GM19043 (cell line): ENCODE measurements at regions not wholly inside any gene's neighbourhood (a gene's known extent, or its start where the extent isn't known, plus 50 kb on each side); places are given as distances from the start of the nearest gene placed in this dataset.

ENCODE experiments used
- ATAC-seq: cut with Tn5 transposase; IDR thresholded peaks from one replicate; pipeline ENCODE4 v1.9.1; 2021; ENCODE audit warnings: low read depth; ENCODE audit not compliant: unreplicated experiment

DNA sequence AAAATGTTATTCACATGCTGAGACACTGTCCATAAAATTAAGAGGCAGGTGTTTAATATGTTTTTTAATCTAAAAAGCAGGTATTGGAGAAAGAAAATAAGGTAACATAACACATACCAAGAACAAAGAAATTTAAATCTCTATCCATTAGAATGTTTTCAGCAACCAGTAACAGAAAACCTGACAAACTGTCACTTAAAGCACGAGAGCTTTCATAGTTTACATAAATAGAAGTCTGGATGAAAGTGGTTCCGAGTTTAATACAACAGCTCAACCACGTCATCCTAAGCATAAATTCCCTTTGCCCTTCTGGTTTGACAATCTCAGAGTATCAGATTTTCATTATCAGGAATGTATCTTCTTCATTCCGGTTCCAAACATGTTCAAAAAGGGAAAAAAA lies 1249.4 kb upstream of the SORCS1 start:
- ATAC-seq = no peak

DNA sequence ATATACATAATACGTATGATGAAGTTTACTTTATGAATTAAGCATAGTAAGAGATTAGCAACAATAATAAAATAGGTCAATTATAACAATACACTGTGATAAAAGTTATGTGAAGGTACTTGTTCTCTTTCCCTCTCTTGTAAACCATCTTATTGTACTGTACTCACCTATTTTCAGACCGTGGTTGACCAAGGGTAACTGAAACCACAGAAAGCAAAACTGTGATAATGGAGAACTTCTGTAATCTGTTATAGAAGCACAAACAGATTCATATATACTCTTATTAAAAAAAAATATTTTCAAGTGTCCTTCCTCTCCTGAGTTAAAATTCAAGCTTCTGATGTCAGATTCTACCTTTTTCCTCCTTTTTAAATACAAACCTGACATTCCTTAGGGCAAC lies 1247.8 kb upstream of the SORCS1 start:
- ATAC-seq = no peak

DNA sequence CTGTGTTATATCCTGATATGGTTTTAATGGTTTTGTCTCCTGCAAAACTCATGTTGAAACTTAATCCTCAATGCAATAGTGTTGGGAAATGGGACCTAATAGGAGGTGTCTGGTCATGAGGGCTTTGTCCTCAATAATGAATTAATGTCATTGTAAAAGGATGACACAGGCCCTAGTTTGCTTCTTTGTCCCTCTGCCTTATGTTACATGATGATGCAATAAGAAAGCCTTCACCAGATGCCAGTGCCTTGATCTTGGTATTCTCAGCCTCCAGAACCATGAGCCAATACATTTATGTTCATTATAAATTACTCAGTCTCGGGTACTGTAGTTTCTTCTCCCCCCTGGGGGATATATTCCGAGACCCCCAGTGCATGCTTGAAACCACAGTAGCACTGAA lies 1247.4 kb upstream of the SORCS1 start:
- no peak for ATAC-seq

DNA sequence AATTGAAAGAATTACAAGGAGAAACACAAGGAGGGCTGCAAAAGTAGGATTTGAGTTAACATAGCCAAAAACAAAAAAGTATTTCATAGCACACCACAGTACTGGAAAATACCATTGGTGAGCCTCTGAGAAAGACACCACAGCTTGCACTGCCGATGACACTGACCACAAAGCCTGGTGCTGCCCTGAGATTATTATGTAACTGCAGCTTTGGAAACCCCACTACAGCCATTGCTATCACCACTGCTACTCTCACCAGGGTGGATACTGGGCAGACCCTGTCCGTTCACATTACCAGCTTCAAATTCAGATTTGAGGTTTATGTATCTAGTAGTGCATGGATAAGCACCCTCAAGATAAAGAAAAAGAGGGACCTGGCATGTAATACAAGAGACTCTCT lies 1246.7 kb upstream of the SORCS1 start:
- ATAC-seq = no peak

DNA sequence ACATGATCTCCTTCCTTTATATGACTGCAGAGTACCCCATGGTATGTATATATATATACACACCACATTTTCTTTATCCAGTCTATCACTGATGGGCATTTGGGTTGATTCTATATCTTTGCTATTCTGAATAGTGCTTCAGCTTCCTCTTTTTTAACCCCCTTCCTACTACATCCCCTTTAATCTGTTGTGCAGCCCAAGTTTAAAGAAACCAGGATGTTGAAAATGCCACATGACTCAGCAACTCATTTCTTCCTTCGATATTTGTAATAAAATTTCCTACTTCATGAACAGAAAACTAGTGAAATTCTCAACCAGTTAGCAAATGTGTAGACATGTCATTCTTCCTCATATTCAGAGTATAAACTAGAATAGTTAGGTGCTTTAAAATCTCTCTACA lies 1245.7 kb upstream of the SORCS1 start:
- no peak for ATAC-seq

DNA sequence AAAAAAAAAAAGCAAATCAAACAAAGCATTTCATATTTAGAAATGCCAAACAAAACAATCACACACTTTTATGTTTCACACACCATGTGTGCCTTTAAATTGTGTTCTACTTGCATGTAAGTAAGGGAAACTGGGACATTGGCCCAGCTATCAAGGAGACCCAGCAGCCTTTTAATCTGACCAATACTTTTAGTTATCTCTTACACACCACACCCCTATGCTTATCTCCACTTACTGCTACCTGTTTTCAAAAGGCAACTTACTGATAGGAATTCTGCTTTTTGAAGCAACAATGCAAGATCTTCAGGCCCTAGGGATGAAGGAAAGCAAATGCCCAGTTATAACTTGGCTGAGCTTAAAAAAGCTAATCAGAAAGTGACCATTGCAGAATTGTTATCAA lies 1244.8 kb upstream of the SORCS1 start:
- no peak for ATAC-seq

DNA sequence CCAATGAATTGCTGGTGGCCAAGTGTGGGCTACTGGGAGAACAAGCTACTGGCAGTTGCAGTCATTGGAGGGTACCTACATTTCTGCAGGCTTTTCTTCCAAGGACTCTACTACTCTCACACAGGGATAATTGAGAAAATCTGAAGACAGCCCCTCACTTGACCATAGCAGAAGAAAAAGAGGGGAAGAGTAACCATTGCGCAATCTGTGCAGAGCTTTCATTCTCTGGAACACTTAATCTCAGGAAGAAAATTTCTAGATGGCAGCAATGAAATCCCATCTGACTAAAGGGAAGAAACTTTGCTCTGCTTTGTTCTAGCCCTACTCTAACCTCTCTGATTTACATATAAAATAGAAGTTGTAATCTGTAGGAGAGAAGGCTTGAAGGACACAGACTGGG lies 1239.6 kb upstream of the SORCS1 start:
- ATAC-seq = no peak

DNA sequence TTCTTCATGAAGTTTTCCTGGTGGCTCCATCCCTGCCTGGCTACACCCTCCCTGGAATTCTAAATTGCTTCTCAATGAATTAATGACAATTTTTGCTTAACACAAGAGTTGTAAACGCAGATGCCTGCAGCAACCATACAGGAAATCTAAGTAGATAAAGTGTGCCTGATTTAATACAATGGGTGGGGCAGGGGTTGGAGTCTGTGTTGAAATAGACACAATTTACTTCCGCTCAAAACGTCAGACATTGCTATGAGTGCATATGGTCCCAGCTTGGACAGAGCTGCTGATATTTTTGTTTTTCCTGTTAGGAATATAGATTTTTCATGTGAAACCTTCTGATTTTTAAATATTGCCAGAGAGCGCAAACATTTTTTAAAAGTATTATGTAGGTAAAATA lies 1235.0 kb upstream of the SORCS1 start:
- ATAC-seq = no peak

DNA sequence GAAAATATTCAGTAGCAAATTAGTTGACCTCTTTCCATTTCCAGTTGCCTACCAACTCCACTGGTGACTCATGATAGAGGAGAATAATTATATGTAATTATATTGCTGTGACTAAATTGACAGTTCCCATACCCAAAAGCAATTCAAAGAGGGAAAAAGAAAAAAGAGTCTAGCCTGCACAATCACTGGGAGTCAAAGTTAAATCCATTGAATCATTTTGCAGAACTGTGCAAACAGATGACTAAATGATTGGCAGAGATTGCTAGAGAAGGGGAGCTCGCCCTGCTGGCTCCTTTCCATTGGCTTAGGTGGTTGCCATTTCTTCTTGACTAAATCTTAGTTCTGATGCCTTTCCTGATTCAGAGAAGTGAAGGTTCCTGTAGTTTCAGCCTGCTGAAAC lies 1228.6 kb upstream of the SORCS1 start:
- ATAC-seq = no peak

DNA sequence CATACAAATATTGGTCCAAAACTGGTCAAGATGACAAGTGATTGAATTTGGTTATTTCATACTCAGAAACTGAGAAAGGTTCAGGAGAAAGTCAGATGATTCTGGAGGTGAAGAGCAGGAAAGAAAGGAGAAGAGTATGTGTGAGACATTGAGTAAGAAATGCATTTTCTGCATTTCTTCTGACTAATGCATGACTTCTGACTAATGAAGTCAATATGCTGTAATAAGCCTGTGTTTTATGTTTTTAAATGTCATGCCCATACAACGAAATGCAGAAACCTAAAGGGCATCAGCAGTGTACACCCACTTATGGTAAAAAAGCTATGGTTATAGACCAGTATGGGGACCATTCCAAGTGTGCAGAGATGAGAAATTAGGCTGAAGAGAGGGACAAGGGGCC lies 1227.8 kb upstream of the SORCS1 start:
- no peak for ATAC-seq

DNA sequence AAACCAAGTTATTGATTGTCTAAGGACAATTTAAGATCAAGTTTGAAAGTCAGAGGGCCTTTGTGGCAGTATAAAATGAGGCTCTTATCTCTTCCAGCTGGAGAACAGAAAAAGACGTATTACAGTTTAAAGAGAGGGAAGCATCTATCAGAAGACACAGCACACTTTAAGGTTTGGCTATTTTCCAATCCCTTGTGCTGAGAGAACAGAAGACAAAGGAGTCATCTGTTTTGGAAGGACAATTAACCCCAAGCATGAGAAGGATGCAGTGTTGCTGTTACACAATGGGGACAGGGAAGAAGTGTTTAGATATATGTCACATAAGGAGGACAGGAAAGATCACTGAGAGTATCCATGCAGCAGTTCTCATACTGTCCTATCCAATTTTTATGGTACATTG lies 1224.2 kb upstream of the SORCS1 start:
- ATAC-seq = no peak

DNA sequence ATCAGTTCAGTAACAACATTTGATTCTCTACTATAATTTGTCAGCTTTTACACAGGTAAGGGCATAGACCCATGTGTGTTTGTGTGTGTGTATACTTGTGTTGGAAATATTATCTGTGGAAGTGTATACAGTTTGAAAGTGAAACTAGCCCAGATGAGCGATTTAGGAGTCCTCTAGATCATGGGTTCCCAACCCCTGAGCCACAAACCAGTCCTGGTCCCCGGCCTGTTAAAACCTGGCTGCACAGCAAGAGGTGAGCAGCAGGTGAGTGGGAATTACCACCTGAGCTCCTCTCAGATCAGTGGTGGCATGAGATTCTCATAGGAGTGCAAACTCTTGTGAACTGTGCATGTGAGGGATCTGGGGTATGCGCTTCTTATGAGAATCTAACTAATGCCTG lies 1221.5 kb upstream of the SORCS1 start:
- ATAC-seq = no peak

DNA sequence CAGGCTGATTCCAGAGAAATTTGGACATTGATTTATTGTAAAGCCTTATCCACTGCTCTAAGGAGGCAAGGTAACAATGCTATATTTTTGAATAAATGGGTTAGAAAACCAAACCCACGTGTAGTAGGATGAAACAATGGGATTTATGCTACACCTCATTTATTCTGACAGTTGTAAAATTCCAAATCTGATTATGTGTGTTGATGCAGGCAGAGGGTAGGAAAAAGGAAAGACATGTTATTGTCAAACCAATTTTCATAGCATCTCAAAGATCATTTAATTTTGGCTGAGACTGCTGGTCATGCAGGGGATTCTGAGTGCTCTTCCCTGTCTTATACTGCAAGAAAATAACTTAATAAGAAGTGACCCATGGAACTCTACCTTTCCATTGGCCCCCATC lies 1219.9 kb upstream of the SORCS1 start:
- no peak for ATAC-seq

DNA sequence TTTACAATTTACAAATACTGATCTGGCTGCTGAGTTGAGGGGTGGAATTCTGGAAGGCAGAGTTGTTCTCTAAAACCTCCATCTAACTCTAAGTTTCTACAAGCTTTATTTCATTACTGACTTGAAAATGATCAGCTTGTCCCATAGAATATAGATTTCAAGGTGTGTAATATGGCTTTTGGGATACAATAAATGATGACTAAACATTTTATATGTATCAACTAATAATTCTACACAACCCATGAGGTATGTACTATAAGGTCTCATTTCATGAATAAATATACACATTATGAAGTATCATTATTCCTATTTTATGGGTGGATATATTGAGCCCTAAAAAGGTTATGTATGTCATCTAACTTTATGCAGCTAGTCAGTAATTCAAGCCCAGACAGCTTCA lies 1214.3 kb upstream of the SORCS1 start:
- no peak for ATAC-seq

DNA sequence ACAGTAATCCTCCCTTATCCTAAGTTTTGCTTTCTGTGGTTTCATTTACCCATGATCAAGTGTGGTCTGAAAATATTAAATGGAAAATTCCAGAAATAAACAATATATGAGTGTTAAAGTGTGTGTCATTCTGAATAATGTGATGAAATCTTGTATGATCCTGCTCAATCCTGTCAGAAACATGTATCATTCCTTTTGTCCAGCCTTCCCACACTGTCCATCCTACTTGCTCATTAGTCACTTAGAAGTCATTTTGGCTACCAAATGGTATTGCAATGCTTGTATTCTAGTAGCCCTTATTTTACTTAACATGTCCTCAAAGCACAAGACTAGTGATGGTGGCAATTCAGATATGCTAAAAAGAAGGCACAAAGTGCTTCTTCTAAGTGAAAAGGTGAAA lies 1211.2 kb upstream of the SORCS1 start:
- no peak for ATAC-seq

DNA sequence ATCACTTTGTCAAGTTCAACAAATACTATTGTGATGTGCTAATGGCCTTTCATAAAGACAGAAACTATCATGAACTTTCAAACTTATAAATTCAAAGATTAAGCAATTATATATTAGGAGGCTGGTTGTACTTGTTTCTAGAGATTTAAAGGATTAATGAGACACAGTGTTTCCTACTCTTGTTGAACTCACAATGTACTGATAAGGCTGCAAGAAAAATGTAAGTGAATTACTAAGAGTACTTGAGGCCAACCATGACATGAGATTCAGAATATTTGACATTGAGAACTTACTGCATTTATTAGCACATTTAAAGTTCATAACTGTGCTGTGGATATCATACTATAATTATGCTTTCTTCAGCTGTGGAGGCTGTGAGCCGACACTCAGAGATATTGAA lies 1210.5 kb upstream of the SORCS1 start:
- ATAC-seq = no peak

DNA sequence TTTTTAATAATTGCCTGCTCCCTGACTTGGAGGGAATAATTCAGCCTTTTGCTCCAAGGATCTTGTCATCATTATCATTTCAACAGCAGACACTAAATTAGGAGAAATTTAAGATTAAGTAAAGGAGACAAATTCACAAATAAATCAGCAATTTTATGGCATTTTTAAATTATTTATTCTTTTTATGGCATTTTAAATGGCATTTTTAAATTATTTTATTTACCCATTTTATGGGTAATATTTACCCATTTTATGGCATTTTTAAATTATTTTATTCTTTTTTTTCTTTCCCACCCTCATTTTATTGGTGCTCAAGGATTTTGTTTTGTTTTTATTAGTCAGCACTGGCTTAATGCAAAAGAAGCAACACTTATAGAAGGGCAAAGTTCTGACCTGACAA lies 1201.0 kb upstream of the SORCS1 start:
- ATAC-seq = no peak

DNA sequence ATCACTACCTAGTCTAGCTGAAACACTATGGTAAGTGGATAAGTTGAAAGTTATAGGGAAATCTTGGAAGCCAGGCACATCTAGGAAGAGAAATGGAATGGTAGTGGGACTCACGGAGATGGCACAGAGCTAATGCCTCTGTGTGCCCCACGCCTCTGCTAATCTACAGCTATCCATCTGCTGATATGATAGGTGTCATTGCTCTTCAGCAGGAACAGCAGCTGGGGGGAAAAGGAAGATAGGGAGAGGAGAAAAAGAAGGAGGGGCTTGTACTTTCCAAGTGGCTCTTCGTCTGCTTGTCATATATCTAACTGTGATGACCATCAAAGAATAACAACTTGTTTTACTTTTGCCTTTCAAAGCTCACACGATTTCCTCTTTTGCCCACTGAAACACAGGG lies 1199.1 kb upstream of the SORCS1 start:
- no peak for ATAC-seq

DNA sequence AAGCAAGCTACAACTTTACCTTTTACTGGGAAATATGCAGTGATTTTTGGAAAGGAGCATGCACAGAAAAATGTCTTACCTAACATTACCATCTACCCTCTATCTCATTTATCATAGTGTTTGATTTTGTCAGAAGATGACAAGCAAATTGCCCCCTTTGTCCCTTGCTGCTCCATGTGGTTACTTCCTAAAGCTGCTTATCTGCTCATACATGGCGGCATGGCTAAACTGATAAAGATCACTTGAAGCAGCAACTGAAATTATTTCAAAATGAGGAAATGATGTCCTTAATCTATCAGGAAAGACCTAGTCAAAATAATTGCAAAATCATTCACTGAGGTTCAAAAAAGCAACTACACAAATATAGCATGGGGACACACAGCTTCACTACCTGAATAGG lies 1198.5 kb upstream of the SORCS1 start:
- no peak for ATAC-seq

DNA sequence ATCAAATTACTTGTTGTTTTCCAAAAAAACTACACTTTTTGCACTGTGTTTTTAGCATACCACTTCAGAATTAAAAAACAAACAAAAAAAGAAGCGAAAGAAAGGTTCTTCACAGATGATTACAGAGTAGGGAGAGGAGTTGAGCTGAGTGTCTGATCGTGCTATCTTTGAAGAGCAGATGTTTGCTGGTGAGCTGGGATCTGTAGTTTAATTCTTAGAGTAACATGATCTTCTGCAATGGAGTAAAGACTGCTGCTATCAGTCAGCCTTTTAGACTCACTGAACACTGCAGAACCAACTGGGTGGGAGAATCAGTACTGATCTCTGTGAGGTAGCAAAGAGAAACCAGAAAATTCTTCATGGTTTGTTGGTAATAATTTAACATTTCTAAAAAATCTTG lies 1197.8 kb upstream of the SORCS1 start:
- no peak for ATAC-seq

DNA sequence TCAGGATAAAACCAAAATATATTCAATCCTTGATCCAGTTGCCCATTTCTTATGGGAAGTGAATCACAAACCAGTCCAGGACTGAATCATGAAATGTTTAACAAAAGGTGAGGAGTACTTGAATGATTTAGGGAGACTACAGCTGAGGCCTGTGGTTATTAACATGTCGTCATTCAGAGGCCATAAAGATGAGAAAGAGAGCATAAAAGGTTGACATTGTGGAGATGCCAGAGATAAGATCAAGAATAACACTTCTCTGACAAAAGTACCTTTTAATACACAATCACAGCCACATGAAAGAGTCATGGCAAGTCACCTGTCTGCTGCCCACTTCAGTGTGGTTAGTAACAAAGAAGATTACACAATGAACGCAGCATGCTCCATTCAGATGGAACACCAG lies 1195.7 kb upstream of the SORCS1 start:
- ATAC-seq = no peak

DNA sequence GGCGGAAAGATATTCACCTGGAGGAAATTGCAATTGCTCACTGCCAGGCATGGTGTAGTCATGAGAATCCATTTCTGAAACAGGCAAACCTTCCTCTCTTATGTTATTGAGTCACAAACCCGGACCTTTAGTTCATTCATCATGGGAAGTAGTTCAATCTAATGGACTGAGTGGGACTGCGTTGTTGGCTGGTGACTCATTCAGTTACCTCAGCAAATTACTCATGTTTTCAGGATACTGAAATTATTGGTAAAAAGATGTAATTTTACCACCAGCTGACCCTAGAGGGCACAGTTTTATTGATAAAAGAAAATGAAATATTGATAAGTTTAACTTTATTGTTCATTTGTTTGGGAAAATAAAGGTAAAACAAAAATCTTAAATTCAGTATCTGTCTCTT lies 1194.4 kb upstream of the SORCS1 start:
- ATAC-seq = no peak

DNA sequence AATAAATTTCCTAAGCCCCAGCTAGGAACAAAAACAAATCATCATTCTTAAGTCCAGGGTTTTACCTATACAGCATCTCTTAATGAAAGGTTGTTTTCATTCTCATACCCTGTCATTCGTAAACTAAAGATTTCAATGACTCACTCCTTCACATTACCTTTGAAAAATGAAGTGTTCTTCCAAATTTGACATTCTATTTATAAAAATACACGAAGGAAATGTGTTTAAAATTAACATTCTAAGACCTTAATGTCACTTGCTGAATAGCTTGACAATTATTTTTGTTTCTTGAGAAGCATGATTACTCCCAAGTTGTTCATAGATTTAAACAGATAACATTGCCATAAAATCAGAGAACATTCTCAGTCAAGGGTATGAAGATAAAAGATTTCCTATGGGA lies 1188.3 kb upstream of the SORCS1 start:
- no peak for ATAC-seq

DNA sequence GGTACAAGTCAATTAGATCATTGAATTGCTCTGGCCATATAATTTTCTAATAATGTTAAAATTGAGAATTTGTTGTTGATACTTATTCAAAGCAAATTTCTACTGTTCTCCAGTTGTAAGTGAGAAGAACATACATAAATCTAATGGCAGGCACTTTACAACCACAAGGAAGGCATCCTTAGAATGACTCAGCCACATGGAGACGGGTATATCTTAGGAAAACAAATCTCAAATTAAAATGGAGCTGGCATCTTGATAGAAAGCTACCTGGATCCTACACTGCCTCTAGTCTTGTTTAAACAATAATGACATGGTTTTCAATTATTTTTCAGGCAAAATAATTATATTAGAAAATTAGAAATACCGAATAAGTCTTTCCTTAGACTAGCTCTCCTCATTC lies 1183.7 kb upstream of the SORCS1 start:
- no peak for ATAC-seq
